Mammary epithelial cell (primary cell): ENCODE measurements at regions not wholly inside any gene's neighbourhood (a gene's known extent, or its start where the extent isn't known, plus 50 kb on each side); places are given as distances from the start of the nearest gene placed in this dataset.

Experiments
- CTCF ChIP-seq, 2 donors: IDR thresholded peaks in 1 of 2; conservative IDR thresholded peaks in 1 of 2; 2 replicates each; pipeline ENCODE4 v1.5.1; 2011 to 2012; ENCODE audit warnings: inconsistent platforms in 2 of 2, low read length in 2 of 2, mild to moderate bottlenecking in 2 of 2, control low read depth in 1 of 2, low read depth in 1 of 2; ENCODE audit not compliant: insufficient read depth in 1 of 2; ENCODE audit errors: extremely low read depth in 1 of 2
- EZH2 ChIP-seq: IDR thresholded peaks from 2 replicates; pipeline ENCODE4 v1.6.1; 2012; ENCODE audit warnings: low read length, inconsistent platforms, borderline replicate concordance

GRCh38 chr12:86774841-86775388 lies 518.7 kb upstream of the MGAT4C start:
- TF ChIP-seq CTCF (conservative IDR thresholded peaks at IDR 0.05 in 1 of 2, IDR thresholded peaks at IDR 0.05 in 1 of 2; ENCODE audit: extremely low read depth in 1 of 2, insufficient read depth in 1 of 2, low read depth in 1 of 2, low read length in 2 of 2) = no peak
- no peak for TF ChIP-seq EZH2
